ENCODE measurements at regions not wholly inside any gene's neighbourhood (a gene's known extent, or its start where the extent isn't known, plus 50 kb on each side); places are given as distances from the start of the nearest gene placed in this dataset.

GRCh38 chr16:60405286-60405685, 1631.0 kb downstream of the CDH8 start:
- no peak overlapping the region for H2AFZ ChIP-seq (ENCODE audit: low read depth)
- H4K20me1 ChIP-seq (ENCODE audit: insufficient read depth) = no peaks in the 10 kb centered on the region
- no peaks in the 10 kb centered on the region for H3K36me3 ChIP-seq (replicated peaks in 1 of 2; ENCODE audit: control insufficient read depth in 1 of 2, insufficient read depth in 2 of 2, low read length in 1 of 2)
- no peaks in the 10 kb centered on the region for H3K27me3 ChIP-seq (ENCODE audit: insufficient read depth)
- CTCF ChIA-PET = no interaction called here
- H3K9me3 ChIP-seq = no peaks in the 10 kb centered on the region
- no peak overlapping the region for H3K27ac ChIP-seq (ENCODE audit: low read depth in 2 of 2, low read length in 1 of 2)
- H3K4me2 ChIP-seq = no peak overlapping the region
- H3K4me3 ChIP-seq (ENCODE audit: low read depth in 2 of 2, low read length in 1 of 2) = no peak overlapping the region
- H3K9me2 ChIP-seq = no peaks in the 10 kb centered on the region
- WGBS (ENCODE audit: low lambda C conversion rate) = 45% methylated on average over 2 of the region's 2 CpGs
- peaks cover 5% of the 10 kb centered on the region for H3F3A ChIP-seq (replicated peaks; ENCODE audit: insufficient read depth)
- DNase-seq = no peak
- TF ChIP-seq USF2 (IDR thresholded peaks at IDR 0.05; ENCODE audit: borderline replicate concordance, low read depth, low read length) = no peak
- no peak for TF ChIP-seq GABPA (IDR thresholded peaks at IDR 0.05; ENCODE audit: low read depth)
- TF ChIP-seq RAD21 (IDR thresholded peaks at IDR 0.05; ENCODE audit: low read length) = no peak
- TF ChIP-seq JUND (IDR thresholded peaks at IDR 0.05) = no peak
- no peak for TF ChIP-seq USF1 (IDR thresholded peaks at IDR 0.05; ENCODE audit: borderline replicate concordance, low read depth)
- TF ChIP-seq POLR2AphosphoS5 (IDR thresholded peaks at IDR 0.05; ENCODE audit: low read depth, low read length) = no peak
- TF ChIP-seq MEF2A (IDR thresholded peaks at IDR 0.05; ENCODE audit: borderline replicate concordance, low read depth) = no peak
- TF ChIP-seq MXI1 (IDR thresholded peaks at IDR 0.05; ENCODE audit: low read depth, low read length) = no peak
- TF ChIP-seq FOSL2 (IDR thresholded peaks at IDR 0.05; ENCODE audit: borderline replicate concordance, low read depth) = no peak
- no peak for TF ChIP-seq TAF1 (IDR thresholded peaks at IDR 0.05; ENCODE audit: borderline replicate concordance, low read depth, low read length)
- TF ChIP-seq RFX5 (IDR thresholded peaks at IDR 0.05; ENCODE audit: low read length) = no peak
- no peak for TF ChIP-seq TEAD4 (IDR thresholded peaks at IDR 0.05; ENCODE audit: borderline replicate concordance, insufficient read depth)
- no peaks in the 10 kb centered on the region for H3K4me1 ChIP-seq (ENCODE audit: control insufficient read depth in 1 of 2, insufficient read depth in 2 of 2, low read depth in 1 of 2, low read length in 1 of 2)
- H3K79me2 ChIP-seq (ENCODE audit: insufficient read depth) = no peaks in the 10 kb centered on the region
- no peak overlapping the region for H3K9ac ChIP-seq
- POLR2A ChIA-PET = no interaction called here

- H3K27ac ChIP-seq (ENCODE audit: low read depth in 2 of 2, low read length in 1 of 2) = no peak overlapping the region
- H4K20me1 ChIP-seq (ENCODE audit: insufficient read depth) = no peaks in the 10 kb centered on the region
- no peak overlapping the region for H3K4me3 ChIP-seq (ENCODE audit: low read depth in 2 of 2, low read length in 1 of 2)
- no peaks in the 10 kb centered on the region for H3K9me3 ChIP-seq
- 25% methylated on average over 3 of the region's 3 CpGs for WGBS (ENCODE audit: low lambda C conversion rate)
- H3K9me2 ChIP-seq = no peaks in the 10 kb centered on the region
- no peaks in the 10 kb centered on the region for H3K79me2 ChIP-seq (ENCODE audit: insufficient read depth)
- no peak overlapping the region for H3K4me2 ChIP-seq
- POLR2A ChIA-PET = no interaction called here
- CTCF ChIA-PET = no interaction called here
- H3K9ac ChIP-seq = no peak overlapping the region
- no peak overlapping the region for H2AFZ ChIP-seq (ENCODE audit: low read depth)
- no peak for DNase-seq
- H3K27me3 ChIP-seq (ENCODE audit: insufficient read depth) = no peaks in the 10 kb centered on the region
- H3F3A ChIP-seq (replicated peaks; ENCODE audit: insufficient read depth) = peaks cover 5% of the 10 kb centered on the region
- H3K36me3 ChIP-seq (replicated peaks in 1 of 2; ENCODE audit: control insufficient read depth in 1 of 2, insufficient read depth in 2 of 2, low read length in 1 of 2) = no peaks in the 10 kb centered on the region
- H3K4me1 ChIP-seq (ENCODE audit: control insufficient read depth in 1 of 2, insufficient read depth in 2 of 2, low read depth in 1 of 2, low read length in 1 of 2) = no peaks in the 10 kb centered on the region
- TF ChIP-seq TCF12 (IDR thresholded peaks at IDR 0.05) (no peak), MXI1 (IDR thresholded peaks at IDR 0.05; ENCODE audit: low read depth, low read length) (no peak), SIN3A (IDR thresholded peaks at IDR 0.05; ENCODE audit: borderline replicate concordance, low read depth, low read length) (no peak), FOXJ3 (CRISPR knock-in tag; IDR thresholded peaks at IDR 0.05) (no peak), USF2 (IDR thresholded peaks at IDR 0.05; ENCODE audit: borderline replicate concordance, low read depth, low read length) (no peak), CTCF (IDR thresholded peaks at IDR 0.05) (no peak), GATA2 (CRISPR knock-in tag; IDR thresholded peaks at IDR 0.05) (no peak), POLR2AphosphoS5 (IDR thresholded peaks at IDR 0.05; ENCODE audit: low read depth, low read length) (no peak), SMC3 (IDR thresholded peaks at IDR 0.05; ENCODE audit: low read depth, low read length) (no peak), RXRA (IDR thresholded peaks at IDR 0.05; ENCODE audit: borderline replicate concordance, low read depth) (no peak), CHD2 (IDR thresholded peaks at IDR 0.05; ENCODE audit: low read length, partially characterized antibody) (no peak), RCOR1 (IDR thresholded peaks at IDR 0.05; ENCODE audit: low read length) (no peak), RFX5 (IDR thresholded peaks at IDR 0.05; ENCODE audit: low read length) (no peak), YY1 (IDR thresholded peaks at IDR 0.05; ENCODE audit: low read depth) (no peak), ZBTB33 (IDR thresholded peaks at IDR 0.05; ENCODE audit: borderline replicate concordance, low read depth) (no peak), EZH2phosphoT487 (IDR thresholded peaks at IDR 0.05; ENCODE audit: borderline replicate concordance, low read depth) (no peak)
Measured at GRCh38 chr16:60404401-60404800, 1631.8 kb downstream of the CDH8 start.

Data from SK-N-SH (cell line).